PFSK-1 (cell line): ENCODE measurements at regions not wholly inside any gene's neighbourhood (a gene's known extent, or its start where the extent isn't known, plus 50 kb on each side); places are given as distances from the start of the nearest gene placed in this dataset.

Experiments
- FOXP2 ChIP-seq: optimal IDR thresholded peaks from 2 replicates; pipeline ENCODE3; 2011; ENCODE audit warnings: borderline replicate concordance, control low read depth, inconsistent platforms; ENCODE audit not compliant: insufficient read depth; ENCODE audit errors: extremely low read length, extremely low read depth
- POLR2AphosphoS5 ChIP-seq: IDR thresholded peaks from 2 replicates; pipeline ENCODE4 v1.6.1; 2012; ENCODE audit warnings: low read depth, mild to moderate bottlenecking, control low read depth, low read length, moderate library complexity
- SIN3A ChIP-seq: IDR thresholded peaks from 2 replicates; pipeline ENCODE4 v1.6.1; 2012; ENCODE audit warnings: mild to moderate bottlenecking, low read length, moderate library complexity, borderline replicate concordance; ENCODE audit not compliant: insufficient read depth
- TAF1 ChIP-seq: IDR thresholded peaks from 2 replicates; pipeline ENCODE4 v1.6.1; 2012; ENCODE audit warnings: low read length, control low read depth, borderline replicate concordance; ENCODE audit not compliant: insufficient read depth
- TF ChIP-seq, protein P1 (sequence below), 2 experiments: IDR thresholded peaks; 2 replicates each; pipeline versions ENCODE4 v1.6.1 to v1.8.0; 2011 to 2012; ENCODE audit warnings: low read depth in 2 of 2, low read length in 2 of 2, control low read depth in 1 of 2, inconsistent platforms in 1 of 2, mild to moderate bottlenecking in 1 of 2, moderate library complexity in 1 of 2; ENCODE audit not compliant: insufficient read depth in 1 of 2

DNA sequence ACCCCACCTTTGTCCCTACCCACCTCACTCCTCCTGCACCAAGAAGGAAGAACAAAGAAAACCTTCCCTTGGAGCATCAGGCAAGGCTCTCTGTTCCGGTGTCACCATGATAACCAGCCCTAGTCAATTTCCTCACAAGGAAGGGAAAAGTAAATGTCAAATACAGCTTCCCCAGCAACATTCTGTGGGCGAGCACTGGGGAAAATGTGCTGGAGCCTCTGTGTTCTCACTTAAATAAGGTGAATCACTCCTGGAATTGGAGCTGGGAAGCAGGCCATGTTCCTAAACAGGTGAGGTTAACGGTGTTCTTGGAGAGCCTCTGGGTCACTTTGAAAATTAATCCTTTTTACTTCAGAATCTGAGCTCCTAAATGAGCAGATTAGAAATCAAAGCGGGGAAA is 427.9 kb upstream of the ERCC4 start:
- TF ChIP-seq TAF1 = no peak
- TF ChIP-seq, protein P1, sequence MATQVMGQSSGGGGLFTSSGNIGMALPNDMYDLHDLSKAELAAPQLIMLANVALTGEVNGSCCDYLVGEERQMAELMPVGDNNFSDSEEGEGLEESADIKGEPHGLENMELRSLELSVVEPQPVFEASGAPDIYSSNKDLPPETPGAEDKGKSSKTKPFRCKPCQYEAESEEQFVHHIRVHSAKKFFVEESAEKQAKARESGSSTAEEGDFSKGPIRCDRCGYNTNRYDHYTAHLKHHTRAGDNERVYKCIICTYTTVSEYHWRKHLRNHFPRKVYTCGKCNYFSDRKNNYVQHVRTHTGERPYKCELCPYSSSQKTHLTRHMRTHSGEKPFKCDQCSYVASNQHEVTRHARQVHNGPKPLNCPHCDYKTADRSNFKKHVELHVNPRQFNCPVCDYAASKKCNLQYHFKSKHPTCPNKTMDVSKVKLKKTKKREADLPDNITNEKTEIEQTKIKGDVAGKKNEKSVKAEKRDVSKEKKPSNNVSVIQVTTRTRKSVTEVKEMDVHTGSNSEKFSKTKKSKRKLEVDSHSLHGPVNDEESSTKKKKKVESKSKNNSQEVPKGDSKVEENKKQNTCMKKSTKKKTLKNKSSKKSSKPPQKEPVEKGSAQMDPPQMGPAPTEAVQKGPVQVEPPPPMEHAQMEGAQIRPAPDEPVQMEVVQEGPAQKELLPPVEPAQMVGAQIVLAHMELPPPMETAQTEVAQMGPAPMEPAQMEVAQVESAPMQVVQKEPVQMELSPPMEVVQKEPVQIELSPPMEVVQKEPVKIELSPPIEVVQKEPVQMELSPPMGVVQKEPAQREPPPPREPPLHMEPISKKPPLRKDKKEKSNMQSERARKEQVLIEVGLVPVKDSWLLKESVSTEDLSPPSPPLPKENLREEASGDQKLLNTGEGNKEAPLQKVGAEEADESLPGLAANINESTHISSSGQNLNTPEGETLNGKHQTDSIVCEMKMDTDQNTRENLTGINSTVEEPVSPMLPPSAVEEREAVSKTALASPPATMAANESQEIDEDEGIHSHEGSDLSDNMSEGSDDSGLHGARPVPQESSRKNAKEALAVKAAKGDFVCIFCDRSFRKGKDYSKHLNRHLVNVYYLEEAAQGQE (IDR thresholded peaks at IDR 0.05; ENCODE audit: insufficient read depth in 1 of 2, low read depth in 2 of 2, low read length in 2 of 2) = no peak
- no peak for TF ChIP-seq POLR2AphosphoS5
- no peak for TF ChIP-seq SIN3A
- no peak for TF ChIP-seq FOXP2

GRCh38 chr16:13503960-13504635 is 415.9 kb upstream of the ERCC4 start:
- TF ChIP-seq TAF1 (no peak), SIN3A (no peak), FOXP2 (no peak), POLR2AphosphoS5 (no peak)
- TF ChIP-seq, protein P1 (IDR thresholded peaks at IDR 0.05; ENCODE audit: insufficient read depth in 1 of 2, low read depth in 2 of 2, low read length in 2 of 2) = no peak

GRCh38 chr16:13507530-13507929 is 412.4 kb upstream of the ERCC4 start:
- no peak for TF ChIP-seq POLR2AphosphoS5
- TF ChIP-seq TAF1 = no peak
- no peak for TF ChIP-seq SIN3A
- TF ChIP-seq, protein P1 (IDR thresholded peaks at IDR 0.05; ENCODE audit: insufficient read depth in 1 of 2, low read depth in 2 of 2, low read length in 2 of 2) = no peak
- no peak for TF ChIP-seq FOXP2

- no peak for TF ChIP-seq POLR2AphosphoS5
- TF ChIP-seq, protein P1 (IDR thresholded peaks at IDR 0.05; ENCODE audit: insufficient read depth in 1 of 2, low read depth in 2 of 2, low read length in 2 of 2) = no peak
Observed at GRCh38 chr16:13510425-13511151, 409.4 kb upstream of the ERCC4 start.
